Prostate gland (tissue), 2 donors: ENCODE measurements at regions not wholly inside any gene's neighbourhood (a gene's known extent, or its start where the extent isn't known, plus 50 kb on each side); places are given as distances from the start of the nearest gene placed in this dataset.

Experiments
- CTCF ChIP-seq, 4 experiments: fragments of 200-600 bp in 2 of 4; fragments of 450-650 bp in 2 of 4; sonication (generic) in 2 of 4; IDR thresholded peaks; 1 replicate in 3 of 4; 2 replicates in 1 of 4; pipeline ENCODE4 v1.5.1; 2016 to 2019; ENCODE audit warnings: antibody characterized with exemption in 4 of 4, mild to moderate bottlenecking in 2 of 4, moderate library complexity in 2 of 4
- POLR2A ChIP-seq: fragments of 450-650 bp; IDR thresholded peaks from one replicate; pipeline ENCODE4 v1.6.1; 2016; ENCODE audit warnings: antibody characterized with exemption, mild to moderate bottlenecking

GRCh38 chr7:135837675-135838074, 89.1 kb upstream of the FAM180A start:
- TF ChIP-seq POLR2A = no peak
- TF ChIP-seq CTCF (IDR thresholded peaks at IDR 0.05) = no peak
